Neural crest cell (in vitro differentiated cells): ENCODE measurements at regions not wholly inside any gene's neighbourhood (a gene's known extent, or its start where the extent isn't known, plus 50 kb on each side); places are given as distances from the start of the nearest gene placed in this dataset.

Experiments
- DNase-seq: peaks from one replicate; pipeline ENCODE4 v3.0.0; 2021; ENCODE audit warnings: low read depth, mixed read lengths, low spot score
- H3K27ac Mint-ChIP-seq: one replicate; pipeline ENCODE4 v1.8.0; 2021; ENCODE audit warnings: mild to moderate bottlenecking, mixed read lengths; ENCODE audit not compliant: unreplicated experiment
- H3K27me3 Mint-ChIP-seq: 2 replicates; pipeline ENCODE4 v1.8.0; 2021; ENCODE audit warnings: low read depth, mild to moderate bottlenecking, mixed read lengths
- H3K36me3 Mint-ChIP-seq: 2 replicates; pipeline ENCODE4 v1.8.0; 2021; ENCODE audit warnings: low read depth, mild to moderate bottlenecking, mixed read lengths
- H3K4me1 Mint-ChIP-seq: 2 replicates; pipeline ENCODE4 v1.8.0; 2021; ENCODE audit warnings: mixed read lengths
- H3K4me3 Mint-ChIP-seq: one replicate; pipeline ENCODE4 v1.8.0; 2021; ENCODE audit warnings: mild to moderate bottlenecking, mixed read lengths
- H3K9me3 Mint-ChIP-seq: 2 replicates; pipeline ENCODE4 v1.8.0; 2021; ENCODE audit warnings: mixed read lengths
- CTCF ChIP-seq: fragments of 200-600 bp; sonication (generic); conservative IDR thresholded peaks from 2 replicates; pipeline ENCODE4 v1.5.0; 2021; ENCODE audit warnings: antibody characterized with exemption, mild to moderate bottlenecking

DNA sequence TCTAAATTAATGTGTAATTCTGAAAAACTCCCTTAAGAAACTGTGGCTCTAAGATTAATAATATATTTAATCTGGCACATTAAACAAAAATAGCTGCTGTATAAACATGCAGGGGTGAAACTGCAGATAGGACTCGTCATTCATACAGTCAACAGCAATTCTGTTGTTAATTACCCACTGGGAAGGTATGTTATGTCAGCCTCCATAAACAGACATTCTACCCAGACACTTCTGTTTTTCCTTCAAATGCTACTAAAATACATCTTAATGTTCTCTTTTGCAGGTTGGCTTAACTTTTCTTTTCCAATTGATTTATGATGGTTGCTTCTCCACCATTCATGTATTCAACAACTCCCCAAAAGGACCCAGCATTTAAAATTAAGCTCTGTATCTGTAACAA, 165.6 kb downstream of the SIPA1L2 start:
- no peak for TF ChIP-seq CTCF
- Mint-ChIP-seq H3K27ac (no peak overlapping the region), H3K27me3 (no peaks in the 10 kb centered on the region), H3K4me1 (peaks cover 14% of the 10 kb centered on the region), H3K4me3 (no peak overlapping the region), H3K9me3 (no peaks in the 10 kb centered on the region), H3K36me3 (peaks cover 26% of the 10 kb centered on the region)
- DNase-seq: no peak

GRCh38 chr1:232463225-232463624, 166.7 kb downstream of the SIPA1L2 start:
- TF ChIP-seq CTCF: no peak
- H3K27me3 Mint-ChIP-seq: no peaks in the 10 kb centered on the region
- no peak for DNase-seq
- H3K27ac Mint-ChIP-seq: no peak overlapping the region
- no peak overlapping the region for H3K4me3 Mint-ChIP-seq
- H3K4me1 Mint-ChIP-seq: peaks cover 14% of the 10 kb centered on the region
- H3K9me3 Mint-ChIP-seq: no peaks in the 10 kb centered on the region
- peaks cover 26% of the 10 kb centered on the region for H3K36me3 Mint-ChIP-seq

- TF ChIP-seq CTCF: no peak
- no peak overlapping the region for H3K27ac Mint-ChIP-seq
Measured at GRCh38 chr1:232462213-232462612, 167.7 kb downstream of the SIPA1L2 start.

GRCh38 chr1:232459826-232460225, 170.1 kb downstream of the SIPA1L2 start:
- no peak overlapping the region for H3K27ac Mint-ChIP-seq
- no peak for DNase-seq
- no peaks in the 10 kb centered on the region for H3K27me3 Mint-ChIP-seq
- no peak overlapping the region for H3K4me3 Mint-ChIP-seq
- H3K4me1 Mint-ChIP-seq: peaks cover 35% of the 10 kb centered on the region
- H3K36me3 Mint-ChIP-seq: peaks cover 8% of the 10 kb centered on the region
- no peak for TF ChIP-seq CTCF
- no peaks in the 10 kb centered on the region for H3K9me3 Mint-ChIP-seq

More at GRCh38 chr1:232462213-232462612, 167.7 kb downstream of the SIPA1L2 start:
- Mint-ChIP-seq H3K9me3 (no peaks in the 10 kb centered on the region), H3K4me3 (no peak overlapping the region), H3K27me3 (no peaks in the 10 kb centered on the region), H3K36me3 (peaks cover 23% of the 10 kb centered on the region), H3K4me1 (peaks cover 21% of the 10 kb centered on the region)
- DNase-seq: no peak

GRCh38 chr1:232459087-232459486, 170.8 kb downstream of the SIPA1L2 start:
- Mint-ChIP-seq H3K4me3 (no peak overlapping the region), H3K9me3 (no peaks in the 10 kb centered on the region), H3K36me3 (peaks cover 4% of the 10 kb centered on the region), H3K4me1 (peaks cover 43% of the 10 kb centered on the region), H3K27me3 (no peaks in the 10 kb centered on the region), H3K27ac (no peak overlapping the region)
- TF ChIP-seq CTCF: no peak
- DNase-seq: no peak

- Mint-ChIP-seq H3K9me3 (no peaks in the 10 kb centered on the region), H3K36me3 (no peaks in the 10 kb centered on the region), H3K27ac (no peak overlapping the region), H3K4me3 (no peak overlapping the region), H3K27me3 (no peaks in the 10 kb centered on the region), H3K4me1 (peaks cover 40% of the 10 kb centered on the region)
- DNase-seq: no peak
- no peak for TF ChIP-seq CTCF
Measured at GRCh38 chr1:232457595-232457994, 172.3 kb downstream of the SIPA1L2 start.
